Ovary (tissue), 7 donors: ENCODE measurements at regions not wholly inside any gene's neighbourhood (a gene's known extent, or its start where the extent isn't known, plus 50 kb on each side); places are given as distances from the start of the nearest gene placed in this dataset.

Experiments
- DNase-seq, 5 donors: peaks; one replicate each; pipeline ENCODE4 v3.0.0-alpha.2; 2019 to 2020
- H3K27ac ChIP-seq, 2 donors: fragments of 200-600 bp; one replicate each; pipeline versions ENCODE4 v1.5.1 to v1.8.0; 2019 to 2022
- H3K27me3 ChIP-seq: fragments of 200-600 bp; one replicate; pipeline ENCODE4 v1.8.0; 2022
- H3K36me3 ChIP-seq: fragments of 200-600 bp; sonication (generic); one replicate; pipeline ENCODE4 v1.5.1; 2019
- H3K4me1 ChIP-seq: one replicate; pipeline ENCODE4 v1.8.1; 2013; ENCODE audit warnings: mild to moderate bottlenecking, moderate library complexity; ENCODE audit not compliant: insufficient read depth
- H3K4me3 ChIP-seq: fragments of 200-600 bp; sonication (generic); one replicate; pipeline ENCODE4 v1.5.1; 2017
- H3K9me3 ChIP-seq, 2 donors: fragments of 200-600 bp in 1 of 2; sonication (generic) in 1 of 2; one replicate each; pipeline versions ENCODE4 v1.5.1 to v1.8.1; 2013 to 2019; ENCODE audit warnings: mild to moderate bottlenecking in 1 of 2, moderate library complexity in 1 of 2
- CTCF ChIP-seq, 3 donors: fragments of 450-650 bp in 2 of 3; fragments of 200-600 bp in 1 of 3; IDR thresholded peaks; one replicate each; pipeline versions ENCODE4 v1.5.1 to v1.8.0; 2016 to 2022; ENCODE audit warnings: antibody characterized with exemption in 3 of 3, mild to moderate bottlenecking in 1 of 3
- EP300 ChIP-seq: sonication (generic); formaldehyde crosslinking; IDR thresholded peaks from one replicate; pipeline ENCODE4 v1.6.1; 2017; ENCODE audit warnings: antibody characterized with exemption
- POLR2A ChIP-seq: fragments of 450-650 bp; IDR thresholded peaks from one replicate; pipeline ENCODE4 v1.6.1; 2017; ENCODE audit warnings: antibody characterized with exemption, mild to moderate bottlenecking, moderate library complexity
- WGBS, 3 donors: extraction: QIAGEN DNeasy Blood & Tissue Kit in 1 of 3; methylation state at CpG; one replicate each; pipeline versions ENCODE4 v1.1.5 to v1.1.7; 2013 to 2017; 5-methylcytosine and 5-hydroxymethylcytosine counted together
- intact Hi-C, 4 donors: fragments of 100-400 bp; cut with DNase I; formaldehyde crosslinking; loops; one replicate each; pipeline versions ENCODE4 v1.11.0 to v1.15.1; 2022 to 2023
- donor health status: DM: no; HTN: no; CAD: no; lungs with moderate emphysema.
- donor health status: DM: no; HTN: no; CAD: no.
- donor health status: Bipolar disorder and iron deficiency.
- donor health status: DM: no; HTN: no; CAD: no.
- donor health status: DM: yes; HTN: yes; CAD: no.

DNA sequence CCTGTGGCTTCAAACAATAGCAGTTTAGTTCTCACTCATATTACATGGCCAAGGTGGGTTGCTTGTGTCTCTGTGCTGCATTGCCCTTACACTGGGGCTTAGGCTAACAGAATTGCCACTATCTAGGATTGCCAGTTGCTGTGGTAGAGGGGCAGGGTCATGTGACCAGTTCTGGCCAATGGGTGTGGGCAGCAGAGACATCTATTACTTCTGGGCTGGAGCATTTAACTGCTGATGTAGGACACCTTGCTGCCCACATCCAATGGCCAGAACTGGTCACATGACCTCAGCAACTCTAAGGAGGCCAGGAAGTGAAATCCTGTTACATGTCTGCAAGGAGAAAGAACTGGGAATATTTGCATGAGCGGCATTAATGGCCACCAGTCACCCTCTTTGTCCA lies 199.3 kb downstream of the C9orf152 start:
- no peak overlapping the region for H3K4me3 ChIP-seq
- TF ChIP-seq CTCF (IDR thresholded peaks at IDR 0.05), result no peak
- TF ChIP-seq POLR2A, result no peak
- TF ChIP-seq EP300, result no peak
- no peak for DNase-seq
- H3K36me3 ChIP-seq, result no peaks in the 10 kb centered on the region
- no peaks in the 10 kb centered on the region for H3K27me3 ChIP-seq
- no peaks in the 10 kb centered on the region for H3K4me1 ChIP-seq
- H3K9me3 ChIP-seq, result no peaks in the 10 kb centered on the region
- H3K27ac ChIP-seq, result no peak overlapping the region
- 100% methylated on average over 1 of the region's 1 CpG for WGBS, 3 donors
- intact Hi-C loops, result no loop called here

DNA sequence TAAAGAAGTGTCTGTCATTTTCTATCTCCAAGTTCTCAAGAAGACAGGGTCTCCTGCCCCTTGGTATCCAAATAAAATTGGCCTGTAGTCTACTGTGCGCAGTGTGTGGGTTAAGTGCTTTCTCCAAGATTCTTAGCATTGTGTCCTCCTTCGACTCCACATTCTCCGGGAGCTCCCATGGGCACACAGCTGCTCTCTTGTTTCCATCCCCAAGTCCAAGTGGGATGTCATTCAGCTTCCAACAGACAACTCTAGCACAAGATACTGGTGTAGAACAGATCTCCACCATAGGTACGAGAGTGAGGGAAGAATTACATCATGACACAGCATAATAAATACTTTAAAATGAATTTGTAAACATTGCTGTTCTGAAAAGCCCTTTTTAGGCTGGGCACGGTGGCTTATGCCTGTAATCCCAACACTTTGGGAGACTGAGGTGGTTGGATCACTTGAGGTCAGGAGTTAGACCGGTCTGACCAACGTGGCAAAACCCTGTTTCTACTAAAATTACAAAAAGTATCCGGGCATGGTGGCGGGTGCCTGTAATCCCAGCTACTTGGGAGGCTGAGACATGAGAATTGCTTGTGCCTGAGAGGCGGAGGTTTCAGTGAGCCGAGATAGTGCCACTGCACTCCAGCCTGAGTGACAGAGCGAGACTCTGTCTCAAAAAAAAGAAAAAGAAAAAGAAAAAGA lies 196.2 kb downstream of the C9orf152 start:
- TF ChIP-seq POLR2A (no peak), CTCF (IDR thresholded peaks at IDR 0.05) (no peak), EP300 (no peak)
- no peaks in the 10 kb centered on the region for H3K36me3 ChIP-seq
- no peak overlapping the region for H3K27ac ChIP-seq
- intact Hi-C loops, result no loop called here
- no peak overlapping the region for H3K4me3 ChIP-seq
- H3K9me3 ChIP-seq, result no peaks in the 10 kb centered on the region
- no peaks in the 10 kb centered on the region for H3K27me3 ChIP-seq
- no peaks in the 10 kb centered on the region for H3K4me1 ChIP-seq
- 93 to 96% (median 94%) methylated on average over 12 of the region's 12 CpGs for WGBS, 3 donors
- no peak for DNase-seq

GRCh38 chr9:110013064-110013463 lies 194.9 kb downstream of the C9orf152 start:
- Histone ChIP-seq H3K36me3 (no peaks in the 10 kb centered on the region), H3K27me3 (no peaks in the 10 kb centered on the region), H3K4me1 (no peaks in the 10 kb centered on the region), H3K27ac (no peak overlapping the region), H3K9me3 (no peaks in the 10 kb centered on the region), H3K4me3 (no peak overlapping the region)
- TF ChIP-seq EP300 (no peak), CTCF (IDR thresholded peaks at IDR 0.05) (no peak), POLR2A (no peak)
- intact Hi-C loops, result no loop called here
- DNase-seq, result no peak
- WGBS, 3 donors, result 0 to 95% (median 35%) methylated on average over 1 of the region's 1 CpG

GRCh38 chr9:110015759-110016158 lies 192.2 kb downstream of the C9orf152 start:
- Histone ChIP-seq H3K27ac (no peak overlapping the region), H3K27me3 (no peaks in the 10 kb centered on the region), H3K36me3 (no peaks in the 10 kb centered on the region), H3K9me3 (no peaks in the 10 kb centered on the region), H3K4me3 (no peak overlapping the region), H3K4me1 (no peaks in the 10 kb centered on the region)
- DNase-seq, result no peak
- TF ChIP-seq CTCF (IDR thresholded peaks at IDR 0.05) (no peak), POLR2A (no peak), EP300 (no peak)
- intact Hi-C loops, result no loop called here
- 82 to 85% (median 83%) methylated on average over 5 of the region's 5 CpGs for WGBS, 3 donors
